ENCODE measurements at regions not wholly inside any gene's neighbourhood (a gene's known extent, or its start where the extent isn't known, plus 50 kb on each side); places are given as distances from the start of the nearest gene placed in this dataset.

- TF ChIP-seq CREB1 (IDR thresholded peaks at IDR 0.05; ENCODE audit: low read depth) (no peak), TAF1 (IDR thresholded peaks at IDR 0.05; ENCODE audit: low read depth) (no peak), YY1 (IDR thresholded peaks at IDR 0.05; ENCODE audit: low read depth) (no peak), CEBPB (IDR thresholded peaks at IDR 0.05) (no peak), NFIC (IDR thresholded peaks at IDR 0.05) (no peak), REST (IDR thresholded peaks at IDR 0.05; ENCODE audit: low read depth) (no peak), TEAD4 (IDR thresholded peaks at IDR 0.05) (no peak), USF1 (IDR thresholded peaks at IDR 0.05) (no peak), TCF12 (IDR thresholded peaks at IDR 0.05; ENCODE audit: low read depth) (no peak), EGR1 (IDR thresholded peaks at IDR 0.05) (no peak), EP300 (IDR thresholded peaks at IDR 0.05; ENCODE audit: borderline replicate concordance) (no peak)
These were observed 1334.8 kb upstream of the TMEM132C start for GRCh38 chr12:126932156-126932555.

GRCh38 chr12:126935435-126935834 is 1331.5 kb upstream of the TMEM132C start:
- TF ChIP-seq ZBTB7A (IDR thresholded peaks at IDR 0.05; ENCODE audit: low read depth) (no peak), YY1 (IDR thresholded peaks at IDR 0.05; ENCODE audit: low read depth) (no peak), REST (IDR thresholded peaks at IDR 0.05; ENCODE audit: low read depth) (no peak), FOXM1 (IDR thresholded peaks at IDR 0.05; ENCODE audit: borderline replicate concordance, low read depth) (no peak), USF1 (IDR thresholded peaks at IDR 0.05) (no peak), TCF12 (IDR thresholded peaks at IDR 0.05; ENCODE audit: low read depth) (no peak), TEAD4 (IDR thresholded peaks at IDR 0.05) (no peak), EP300 (IDR thresholded peaks at IDR 0.05; ENCODE audit: borderline replicate concordance) (no peak), NFIC (IDR thresholded peaks at IDR 0.05) (no peak), MAX (IDR thresholded peaks at IDR 0.05) (no peak), CEBPB (IDR thresholded peaks at IDR 0.05) (no peak), TAF1 (IDR thresholded peaks at IDR 0.05; ENCODE audit: low read depth) (no peak), EGR1 (IDR thresholded peaks at IDR 0.05) (no peak), CREB1 (IDR thresholded peaks at IDR 0.05; ENCODE audit: low read depth) (no peak), RAD21 (IDR thresholded peaks at IDR 0.05; ENCODE audit: low read depth) (no peak)

GRCh38 chr12:126936181-126936851 is 1330.7 kb upstream of the TMEM132C start:
- TF ChIP-seq EGR1 (IDR thresholded peaks at IDR 0.05) = no peak

- TF ChIP-seq NFIC (IDR thresholded peaks at IDR 0.05) = no peak
These were observed 1329.5 kb upstream of the TMEM132C start for GRCh38 chr12:126937431-126937830.

- TF ChIP-seq CREB1 (IDR thresholded peaks at IDR 0.05; ENCODE audit: low read depth) (no peak), REST (IDR thresholded peaks at IDR 0.05; ENCODE audit: low read depth) (no peak)
These were observed 1322.3 kb upstream of the TMEM132C start for GRCh38 chr12:126944684-126945083.

GRCh38 chr12:126949558-126949957 is 1317.4 kb upstream of the TMEM132C start:
- TF ChIP-seq EP300 (IDR thresholded peaks at IDR 0.05; ENCODE audit: borderline replicate concordance) (no peak), ZBTB7A (IDR thresholded peaks at IDR 0.05; ENCODE audit: low read depth) (no peak), USF1 (IDR thresholded peaks at IDR 0.05) (no peak), TAF1 (IDR thresholded peaks at IDR 0.05; ENCODE audit: low read depth) (no peak), RAD21 (IDR thresholded peaks at IDR 0.05; ENCODE audit: low read depth) (no peak), TCF12 (IDR thresholded peaks at IDR 0.05; ENCODE audit: low read depth) (no peak), FOXM1 (IDR thresholded peaks at IDR 0.05; ENCODE audit: borderline replicate concordance, low read depth) (no peak), YY1 (IDR thresholded peaks at IDR 0.05; ENCODE audit: low read depth) (no peak), CREB1 (IDR thresholded peaks at IDR 0.05; ENCODE audit: low read depth) (no peak), EGR1 (IDR thresholded peaks at IDR 0.05) (no peak), TEAD4 (IDR thresholded peaks at IDR 0.05) (no peak), NFIC (IDR thresholded peaks at IDR 0.05) (no peak), CEBPB (IDR thresholded peaks at IDR 0.05) (no peak), REST (IDR thresholded peaks at IDR 0.05; ENCODE audit: low read depth) (no peak)
